Astrocyte (in vitro differentiated cells and primary cell): ENCODE measurements at regions not wholly inside any gene's neighbourhood (a gene's known extent, or its start where the extent isn't known, plus 50 kb on each side); places are given as distances from the start of the nearest gene placed in this dataset.
A peak's percentile ranks its signal among the peaks of the same experiment; 100 is the strongest.

Experiments
- DNase-seq: peaks from one replicate; pipeline ENCODE4 v3.0.0-alpha.2; 2010; ENCODE audit warnings: low read depth
- FAIRE-seq: peaks from 2 replicates; lab custom pipeline; 2011; peaks lifted over from hg19 to GRCh38; lab: Jason Lieb, UNC
- H2AFZ ChIP-seq: 2 replicates; pipeline ENCODE4 v1.6.0; 2012; ENCODE audit warnings: low read depth, low read length, inconsistent platforms
- H3K27ac ChIP-seq: 2 replicates; pipeline ENCODE4 v1.5.1; 2011; ENCODE audit warnings: low read depth, low read length, inconsistent platforms
- H3K27me3 ChIP-seq: 2 replicates; pipeline ENCODE4 v1.6.0; 2011; ENCODE audit warnings: low read length, inconsistent platforms; ENCODE audit not compliant: insufficient read depth
- H3K36me3 ChIP-seq: 2 replicates; pipeline ENCODE4 v1.5.1; 2011; ENCODE audit warnings: low read length, inconsistent platforms; ENCODE audit not compliant: insufficient read depth
- H3K4me1 ChIP-seq: 2 replicates; pipeline ENCODE4 v1.5.1; 2011; ENCODE audit warnings: low read length, inconsistent platforms; ENCODE audit not compliant: insufficient read depth
- H3K4me2 ChIP-seq: 2 replicates; pipeline ENCODE4 v1.6.0; 2012; ENCODE audit warnings: low read length, inconsistent platforms
- H3K4me3 ChIP-seq: 2 replicates; pipeline ENCODE4 v1.5.1; 2011; ENCODE audit warnings: low read depth, mild to moderate bottlenecking, low read length, inconsistent platforms; ENCODE audit not compliant: insufficient read depth
- H3K79me2 ChIP-seq: 2 replicates; pipeline ENCODE4 v1.6.0; 2012; ENCODE audit warnings: mild to moderate bottlenecking, low read length, inconsistent platforms; ENCODE audit not compliant: insufficient read depth
- H3K9ac ChIP-seq: 2 replicates; pipeline ENCODE4 v1.6.0; 2012; ENCODE audit warnings: mild to moderate bottlenecking, low read length, inconsistent platforms
- H3K9me3 ChIP-seq: 2 replicates; pipeline ENCODE4 v1.5.1; 2012; ENCODE audit warnings: low read depth, mild to moderate bottlenecking, low read length, inconsistent platforms; ENCODE audit not compliant: insufficient read depth
- H4K20me1 ChIP-seq: 2 replicates; pipeline ENCODE4 v1.6.0; 2012; ENCODE audit warnings: low read length, inconsistent platforms; ENCODE audit not compliant: insufficient read depth
- H3K27ac Mint-ChIP-seq: one replicate; pipeline ENCODE4 v1.8.0; 2021; ENCODE audit warnings: mild to moderate bottlenecking, mixed read lengths; ENCODE audit not compliant: unreplicated experiment
- H3K27me3 Mint-ChIP-seq: one replicate; pipeline ENCODE4 v1.8.0; 2021; ENCODE audit warnings: low read depth, mixed read lengths; ENCODE audit not compliant: unreplicated experiment
- H3K36me3 Mint-ChIP-seq: one replicate; pipeline ENCODE4 v1.8.0; 2021; ENCODE audit warnings: low read depth, mixed read lengths; ENCODE audit not compliant: unreplicated experiment
- H3K4me1 Mint-ChIP-seq: one replicate; pipeline ENCODE4 v1.8.0; 2021; ENCODE audit warnings: low read depth, mixed read lengths; ENCODE audit not compliant: unreplicated experiment
- H3K4me3 Mint-ChIP-seq: one replicate; pipeline ENCODE4 v1.8.0; 2021; ENCODE audit warnings: mild to moderate bottlenecking, moderate library complexity, mixed read lengths; ENCODE audit not compliant: unreplicated experiment
- H3K9me3 Mint-ChIP-seq: one replicate; pipeline ENCODE4 v1.8.0; 2021; ENCODE audit warnings: mild to moderate bottlenecking, mixed read lengths; ENCODE audit not compliant: unreplicated experiment
- EZH2 ChIP-seq: IDR thresholded peaks from 2 replicates; pipeline ENCODE4 v1.6.1; 2012; ENCODE audit warnings: mild to moderate bottlenecking, low read length, inconsistent platforms; ENCODE audit not compliant: insufficient read depth
- TF ChIP-seq, protein P1 (sequence below): IDR thresholded peaks from 2 replicates; pipeline ENCODE4 v1.5.1; 2011; ENCODE audit warnings: low read depth, mild to moderate bottlenecking, inconsistent platforms, low read length, moderate library complexity; ENCODE audit not compliant: insufficient read depth

DNA sequence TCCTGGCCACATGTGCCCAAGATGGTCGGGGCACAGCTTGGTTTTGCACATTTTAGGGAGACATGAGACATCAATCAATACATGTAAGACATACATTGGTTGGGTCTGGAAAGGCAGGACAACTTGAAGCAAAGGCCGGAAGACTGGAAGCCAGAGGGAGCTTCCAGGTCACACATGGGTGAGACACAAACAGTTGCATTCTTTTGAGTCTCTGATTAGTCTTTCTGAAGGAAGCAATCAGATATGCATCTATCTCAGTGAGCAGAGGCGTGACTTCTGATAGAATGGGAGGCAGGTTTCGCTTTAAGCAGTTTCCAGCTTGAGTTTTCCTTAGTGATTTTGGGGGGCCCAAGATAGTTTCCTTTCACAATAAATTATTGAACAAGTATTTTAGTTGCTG, 172.5 kb downstream of the RASEF start:
- Histone ChIP-seq H4K20me1 (no peaks in the 10 kb centered on the region), H3K27ac (no peak overlapping the region), H2AFZ (no peak overlapping the region), H3K4me1 (peaks cover 3% of the 10 kb centered on the region), H3K79me2 (no peaks in the 10 kb centered on the region), H3K27me3 (no peaks in the 10 kb centered on the region), H3K9ac (no peak overlapping the region), H3K4me2 (no peak overlapping the region), H3K4me3 (no peak overlapping the region), H3K36me3 (no peaks in the 10 kb centered on the region), H3K9me3 (no peaks in the 10 kb centered on the region)
- Mint-ChIP-seq H3K27ac (no peak overlapping the region), H3K36me3 (no peaks in the 10 kb centered on the region), H3K4me1 (no peaks in the 10 kb centered on the region), H3K27me3 (no peaks in the 10 kb centered on the region), H3K4me3 (no peak overlapping the region), H3K9me3 (peaks cover 4% of the 10 kb centered on the region)
- FAIRE-seq: no peak
- no peak for DNase-seq
- TF ChIP-seq, protein P1, sequence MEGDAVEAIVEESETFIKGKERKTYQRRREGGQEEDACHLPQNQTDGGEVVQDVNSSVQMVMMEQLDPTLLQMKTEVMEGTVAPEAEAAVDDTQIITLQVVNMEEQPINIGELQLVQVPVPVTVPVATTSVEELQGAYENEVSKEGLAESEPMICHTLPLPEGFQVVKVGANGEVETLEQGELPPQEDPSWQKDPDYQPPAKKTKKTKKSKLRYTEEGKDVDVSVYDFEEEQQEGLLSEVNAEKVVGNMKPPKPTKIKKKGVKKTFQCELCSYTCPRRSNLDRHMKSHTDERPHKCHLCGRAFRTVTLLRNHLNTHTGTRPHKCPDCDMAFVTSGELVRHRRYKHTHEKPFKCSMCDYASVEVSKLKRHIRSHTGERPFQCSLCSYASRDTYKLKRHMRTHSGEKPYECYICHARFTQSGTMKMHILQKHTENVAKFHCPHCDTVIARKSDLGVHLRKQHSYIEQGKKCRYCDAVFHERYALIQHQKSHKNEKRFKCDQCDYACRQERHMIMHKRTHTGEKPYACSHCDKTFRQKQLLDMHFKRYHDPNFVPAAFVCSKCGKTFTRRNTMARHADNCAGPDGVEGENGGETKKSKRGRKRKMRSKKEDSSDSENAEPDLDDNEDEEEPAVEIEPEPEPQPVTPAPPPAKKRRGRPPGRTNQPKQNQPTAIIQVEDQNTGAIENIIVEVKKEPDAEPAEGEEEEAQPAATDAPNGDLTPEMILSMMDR: no peak
- TF ChIP-seq EZH2: no peak

DNA sequence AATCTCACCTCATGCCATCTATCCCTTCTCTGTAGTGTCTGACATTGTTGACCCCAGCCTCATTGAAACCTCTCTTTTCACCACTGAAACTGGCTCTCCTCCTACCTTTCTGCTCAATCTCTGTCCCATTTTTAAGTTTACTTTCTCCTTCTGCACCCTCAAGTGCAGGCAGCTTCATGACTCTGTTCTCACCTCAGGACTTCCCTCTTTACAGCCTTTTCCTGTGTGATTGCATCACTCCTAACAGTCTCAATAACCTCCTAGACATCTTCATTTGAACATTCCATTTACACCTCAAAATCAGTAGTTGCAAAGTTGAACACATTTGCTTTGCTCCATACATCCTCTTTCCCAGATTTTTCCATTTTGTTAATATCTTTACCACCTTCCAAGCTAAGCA, 172.1 kb downstream of the RASEF start:
- no peaks in the 10 kb centered on the region for H3K36me3 ChIP-seq
- no peak overlapping the region for H2AFZ ChIP-seq
- DNase-seq (no peak), FAIRE-seq (no peak)
- H3K4me2 ChIP-seq: no peak overlapping the region
- H3K27ac ChIP-seq: no peak overlapping the region
- H3K27ac Mint-ChIP-seq: no peak overlapping the region
- H3K79me2 ChIP-seq: no peaks in the 10 kb centered on the region
- peaks cover 4% of the 10 kb centered on the region for H3K9me3 Mint-ChIP-seq
- no peaks in the 10 kb centered on the region for H3K27me3 Mint-ChIP-seq
- no peak overlapping the region for H3K4me3 Mint-ChIP-seq
- TF ChIP-seq, protein P1: no peak
- TF ChIP-seq EZH2: no peak
- peaks cover 3% of the 10 kb centered on the region for H3K4me1 ChIP-seq
- H3K9me3 ChIP-seq: no peaks in the 10 kb centered on the region
- H3K27me3 ChIP-seq: no peaks in the 10 kb centered on the region
- H3K4me3 ChIP-seq: no peak overlapping the region
- no peaks in the 10 kb centered on the region for H3K36me3 Mint-ChIP-seq
- no peaks in the 10 kb centered on the region for H3K4me1 Mint-ChIP-seq
- no peak overlapping the region for H3K9ac ChIP-seq
- no peaks in the 10 kb centered on the region for H4K20me1 ChIP-seq

DNA sequence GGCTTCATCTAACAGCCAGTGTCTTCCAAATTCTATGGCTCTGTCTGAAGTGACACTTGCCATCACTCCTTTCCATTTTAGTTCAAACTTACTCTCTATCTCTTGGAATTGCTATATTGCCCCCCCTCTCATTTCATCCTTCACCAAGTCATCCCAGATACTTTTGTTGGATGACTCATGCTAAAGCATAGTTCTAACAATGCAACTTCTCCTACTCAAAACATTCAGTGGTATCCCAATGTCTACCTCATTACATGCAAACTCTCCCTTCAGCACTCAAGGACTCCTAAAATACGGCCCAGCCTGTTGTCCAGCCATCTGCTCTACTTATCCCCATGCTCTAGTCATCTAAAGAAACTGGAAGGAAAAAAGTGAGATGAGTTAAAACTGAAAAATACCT, 171.6 kb downstream of the RASEF start:
- TF ChIP-seq EZH2: no peak
- TF ChIP-seq, protein P1: no peak
- Histone ChIP-seq H3K4me3 (no peak overlapping the region), H3K36me3 (no peaks in the 10 kb centered on the region), H3K79me2 (no peaks in the 10 kb centered on the region), H3K4me1 (peaks cover 3% of the 10 kb centered on the region), H4K20me1 (no peaks in the 10 kb centered on the region), H3K9me3 (no peaks in the 10 kb centered on the region), H2AFZ (no peak overlapping the region), H3K4me2 (no peak overlapping the region), H3K27me3 (no peaks in the 10 kb centered on the region), H3K9ac (no peak overlapping the region), H3K27ac (no peak overlapping the region)
- no peaks in the 10 kb centered on the region for H3K4me1 Mint-ChIP-seq
- H3K36me3 Mint-ChIP-seq: no peaks in the 10 kb centered on the region
- H3K27me3 Mint-ChIP-seq: no peaks in the 10 kb centered on the region
- no peak overlapping the region for H3K27ac Mint-ChIP-seq
- FAIRE-seq: no peak
- peak; percentile 49 for DNase-seq
- H3K9me3 Mint-ChIP-seq: peaks cover 4% of the 10 kb centered on the region
- no peak overlapping the region for H3K4me3 Mint-ChIP-seq
